HG03432 (cell line): ENCODE measurements at regions not wholly inside any gene's neighbourhood (a gene's known extent, or its start where the extent isn't known, plus 50 kb on each side); places are given as distances from the start of the nearest gene placed in this dataset.
"Not testable (repeated sequence)": the region's sequence is repeated elsewhere in the genome, so short reads cannot be mapped to it uniquely, and the experiment has no call there.

ENCODE experiments used
- ATAC-seq: cut with Tn5 transposase; IDR thresholded peaks from one replicate; pipeline ENCODE4 v1.9.1; 2021; ENCODE audit warnings: mild to moderate bottlenecking, moderate library complexity; ENCODE audit not compliant: unreplicated experiment

DNA sequence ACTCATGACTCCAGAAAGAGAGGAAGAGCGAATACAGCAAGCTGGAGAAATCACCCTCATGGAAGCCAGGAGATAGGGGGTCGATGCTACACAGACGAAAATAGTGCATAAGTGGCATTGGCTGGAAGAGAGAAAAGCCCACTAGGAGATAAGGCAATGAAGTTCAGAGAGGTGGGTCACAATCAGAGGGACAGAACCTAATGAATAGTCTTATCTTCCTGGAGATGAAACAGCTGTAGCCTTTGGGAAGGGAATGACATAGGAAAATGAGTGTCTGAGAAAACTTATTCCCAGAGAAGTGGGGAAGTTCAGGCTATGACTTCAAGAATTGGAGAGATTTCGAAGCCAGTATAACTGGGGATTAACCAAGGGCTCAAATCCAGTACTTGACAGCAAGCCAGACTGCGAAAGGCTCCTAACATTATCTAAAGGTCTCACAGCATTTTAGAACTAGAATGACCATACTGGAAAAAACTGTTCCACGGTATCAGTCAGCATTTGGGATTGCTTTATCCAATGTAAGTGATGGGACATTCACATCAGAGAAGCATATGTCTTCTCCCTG lies 211.1 kb downstream of the ZNF365 start:
- ATAC-seq: no peak

- ATAC-seq: no peak
Measured at GRCh38 chr10:62587011-62587410, 212.8 kb downstream of the ZNF365 start.

GRCh38 chr10:62588116-62588515 lies 213.9 kb downstream of the ZNF365 start:
- no peak for ATAC-seq

DNA sequence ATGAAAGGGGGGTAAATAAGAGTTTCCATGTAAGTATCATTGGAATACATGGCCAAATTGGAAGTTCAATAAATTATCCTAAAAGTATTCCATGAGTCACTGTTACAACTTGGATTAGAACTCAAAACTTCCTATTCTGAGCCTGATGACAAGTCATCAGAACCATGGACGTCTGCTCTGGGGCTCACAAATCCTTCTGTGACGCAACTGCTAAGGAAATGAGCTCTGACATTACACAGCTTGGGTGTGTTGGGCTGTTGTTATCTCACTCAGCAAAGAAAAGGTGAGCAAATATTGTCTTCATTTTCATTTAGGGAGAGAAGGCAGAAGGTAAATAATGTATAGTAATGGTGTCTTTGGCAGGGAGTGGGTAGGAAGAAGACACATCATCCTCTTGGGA lies 214.8 kb upstream of the ADO start:
- ATAC-seq: no peak

DNA sequence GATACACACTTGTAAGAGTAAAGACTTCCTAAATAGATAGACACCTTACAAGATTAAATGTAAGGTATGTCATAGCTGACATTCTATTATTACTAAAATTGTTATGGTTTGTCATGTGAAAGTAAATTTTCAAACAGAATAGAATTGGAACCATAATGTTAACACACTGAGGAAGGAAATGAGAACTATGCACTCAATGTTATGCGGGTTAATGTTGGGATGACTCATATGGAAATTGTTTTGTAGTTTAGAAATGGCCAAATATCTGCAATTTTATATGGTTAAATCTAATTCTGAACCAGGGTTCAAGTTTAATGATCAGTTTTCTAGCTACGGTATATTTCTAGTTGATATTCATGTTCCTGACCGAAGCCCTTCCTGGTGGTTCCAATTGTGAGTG lies 214.2 kb upstream of the ADO start:
- no peak for ATAC-seq

DNA sequence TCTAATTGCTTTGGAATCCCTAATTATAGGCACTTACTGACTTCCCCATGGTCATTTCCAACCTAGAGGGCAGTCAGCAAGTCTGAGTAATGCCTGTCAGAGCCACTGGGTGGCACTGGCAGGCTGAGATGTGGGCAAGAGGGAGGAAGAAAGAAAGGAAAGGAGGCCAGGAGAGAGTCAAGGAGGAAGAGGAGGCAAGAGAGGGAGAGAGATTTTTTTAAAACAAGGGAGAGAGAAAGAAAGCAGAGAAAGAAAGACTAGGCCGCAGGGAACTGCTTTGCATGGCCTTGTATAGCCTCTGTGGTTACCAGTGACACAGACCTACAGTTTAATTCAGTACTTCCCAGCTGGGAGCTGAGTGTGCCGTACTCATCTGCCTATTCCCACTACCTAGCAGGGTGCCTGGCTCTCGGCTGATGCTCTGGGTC lies 210.4 kb upstream of the ADO start:
- peak; percentile 76 for ATAC-seq

GRCh38 chr10:62597226-62597625 lies 207.3 kb upstream of the ADO start:
- no peak for ATAC-seq

- ATAC-seq: no peak
Measured at GRCh38 chr10:62599161-62599560, 205.4 kb upstream of the ADO start.

DNA sequence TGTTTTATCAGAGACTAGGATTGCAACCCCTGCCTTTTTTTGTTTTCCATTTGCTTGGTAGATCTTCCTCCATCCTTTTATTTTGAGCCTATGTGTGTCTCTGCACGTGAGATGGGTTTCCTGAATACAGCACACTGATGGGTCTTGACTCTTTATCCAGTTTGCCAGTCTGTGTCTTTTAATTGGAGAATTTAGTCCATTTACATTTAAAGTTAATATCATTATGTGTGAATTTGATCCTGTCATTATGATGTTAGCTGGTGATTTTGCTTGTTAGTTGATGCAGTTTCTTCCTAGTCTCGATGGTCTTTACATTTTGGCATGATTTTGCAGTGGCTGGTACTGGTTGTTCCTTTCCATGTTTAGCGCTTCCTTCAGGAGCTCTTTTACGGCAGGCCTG lies 198.0 kb upstream of the ADO start:
- ATAC-seq: not testable (repeated sequence)

GRCh38 chr10:62608189-62608875 lies 196.2 kb upstream of the ADO start:
- ATAC-seq: not testable (repeated sequence)

GRCh38 chr10:62610649-62611229 lies 193.8 kb upstream of the ADO start:
- peak; percentile 81 for ATAC-seq

GRCh38 chr10:62613424-62613823 lies 191.1 kb upstream of the ADO start:
- ATAC-seq: no peak

DNA sequence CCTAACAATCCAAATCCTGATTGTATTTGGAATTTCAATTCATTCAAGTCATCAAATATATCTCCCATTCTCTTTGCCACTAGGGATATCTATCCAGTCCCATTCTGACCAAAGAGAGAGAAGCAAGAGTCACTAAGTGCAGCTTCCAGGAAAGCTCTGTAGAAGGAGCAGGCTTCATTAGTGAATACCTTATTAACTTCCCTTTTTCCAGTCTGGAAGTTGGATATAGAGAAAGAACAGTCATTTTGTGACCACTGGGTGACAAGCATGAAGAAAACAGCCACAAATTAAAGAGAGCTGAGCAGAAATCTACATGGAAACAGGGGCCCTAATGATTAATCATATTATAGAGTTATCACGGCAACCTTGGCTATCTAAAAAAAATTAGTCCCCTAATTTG lies 190.7 kb upstream of the ADO start:
- no peak for ATAC-seq

GRCh38 chr10:62614389-62615157 lies 189.9 kb upstream of the ADO start:
- peak; percentile 53 for ATAC-seq

GRCh38 chr10:62616885-62617590 lies 187.5 kb upstream of the ADO start:
- ATAC-seq: no peak

- no peak for ATAC-seq
Measured at GRCh38 chr10:62617652-62618051, 186.9 kb upstream of the ADO start.

- ATAC-seq: no peak
Measured at GRCh38 chr10:62618054-62618453, 186.5 kb upstream of the ADO start.

- peak; percentile 60 for ATAC-seq
Measured at GRCh38 chr10:62618576-62619412, 185.7 kb upstream of the ADO start.

GRCh38 chr10:62619413-62619738 lies 185.1 kb upstream of the ADO start:
- ATAC-seq: no peak

- ATAC-seq: no peak
Measured at GRCh38 chr10:62620491-62620890, 184.0 kb upstream of the ADO start.
